ENCODE measurements at regions not wholly inside any gene's neighbourhood (a gene's known extent, or its start where the extent isn't known, plus 50 kb on each side); places are given as distances from the start of the nearest gene placed in this dataset.

- peak; percentile 82 for TF ChIP-seq CTCF (conservative IDR thresholded peaks at IDR 0.05; ENCODE audit: low read depth, low read length)
- no peak overlapping the region for H3K4me3 ChIP-seq (ENCODE audit: low read depth, low read length)
- peak; percentile 80 for DNase-seq (ENCODE audit: low read depth)
Observed at GRCh38 chr2:151071382-151071781, 190.3 kb downstream of the RBM43 start.

- DNase-seq (ENCODE audit: low read depth) = no peak
- TF ChIP-seq CTCF (conservative IDR thresholded peaks at IDR 0.05; ENCODE audit: low read depth, low read length) = no peak
- H3K4me3 ChIP-seq (ENCODE audit: low read depth, low read length) = no peak overlapping the region
Observed at GRCh38 chr2:151070253-151070652, 191.4 kb downstream of the RBM43 start.

- H3K4me3 ChIP-seq (ENCODE audit: low read depth, low read length) = no peak overlapping the region
- no peak for TF ChIP-seq CTCF (conservative IDR thresholded peaks at IDR 0.05; ENCODE audit: low read depth, low read length)
- DNase-seq (ENCODE audit: low read depth) = no peak
Observed at GRCh38 chr2:151067658-151068369, 193.8 kb downstream of the RBM43 start.

GRCh38 chr2:151063271-151063670 is 198.4 kb downstream of the RBM43 start:
- H3K4me3 ChIP-seq (ENCODE audit: low read depth, low read length) = no peak overlapping the region
- no peak for TF ChIP-seq CTCF (conservative IDR thresholded peaks at IDR 0.05; ENCODE audit: low read depth, low read length)
- peak; percentile 71 for DNase-seq (ENCODE audit: low read depth)

- no peak for TF ChIP-seq CTCF (conservative IDR thresholded peaks at IDR 0.05; ENCODE audit: low read depth, low read length)
- H3K4me3 ChIP-seq (ENCODE audit: low read depth, low read length) = no peak overlapping the region
- no peak for DNase-seq (ENCODE audit: low read depth)
Observed at GRCh38 chr2:151060287-151060686, 201.4 kb downstream of the RBM43 start.

GRCh38 chr2:151056870-151057269 is 204.8 kb downstream of the RBM43 start:
- peak; percentile 15 for DNase-seq (ENCODE audit: low read depth)
- H3K4me3 ChIP-seq (ENCODE audit: low read depth, low read length) = no peak overlapping the region
- no peak for TF ChIP-seq CTCF (conservative IDR thresholded peaks at IDR 0.05; ENCODE audit: low read depth, low read length)

GRCh38 chr2:151053661-151053990 is 208.0 kb downstream of the RBM43 start:
- no peak overlapping the region for H3K4me3 ChIP-seq (ENCODE audit: low read depth, low read length)
- DNase-seq (ENCODE audit: low read depth) = no peak
- TF ChIP-seq CTCF (conservative IDR thresholded peaks at IDR 0.05; ENCODE audit: low read depth, low read length) = no peak
